ENCODE measurements at regions not wholly inside any gene's neighbourhood (a gene's known extent, or its start where the extent isn't known, plus 50 kb on each side); places are given as distances from the start of the nearest gene placed in this dataset.
"Not testable (repeated sequence)": the region's sequence is repeated elsewhere in the genome, so short reads cannot be mapped to it uniquely, and the experiment has no call there.

- no peak for DNase-seq
Measured at GRCh38 chr5:115469904-115470516, 74.6 kb downstream of the FEM1C start.

GRCh38 chr5:115467628-115468027 is 76.9 kb downstream of the FEM1C start:
- no peak for DNase-seq

DNA sequence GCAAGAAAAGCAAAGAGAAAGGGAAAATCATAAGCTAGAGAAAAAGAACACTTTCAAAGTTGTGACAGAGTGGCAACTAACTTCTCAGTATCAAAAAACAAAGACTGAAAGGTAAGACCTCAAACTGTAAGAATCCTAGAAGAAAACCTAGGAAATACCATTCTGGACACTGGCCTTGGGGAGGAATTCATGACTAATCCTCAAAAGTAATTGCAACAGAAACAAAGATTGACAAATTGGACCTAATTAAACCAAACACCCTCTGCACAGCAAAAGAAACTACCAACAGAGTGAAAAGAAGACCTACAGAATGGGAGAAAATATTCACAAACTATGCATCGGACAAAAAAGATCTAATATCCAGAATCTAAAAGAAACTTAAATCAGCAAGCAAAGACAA is 79.1 kb downstream of the FEM1C start:
- no peak for DNase-seq

GRCh38 chr5:115463983-115464382 is 80.6 kb downstream of the FEM1C start:
- no peak for DNase-seq

DNA sequence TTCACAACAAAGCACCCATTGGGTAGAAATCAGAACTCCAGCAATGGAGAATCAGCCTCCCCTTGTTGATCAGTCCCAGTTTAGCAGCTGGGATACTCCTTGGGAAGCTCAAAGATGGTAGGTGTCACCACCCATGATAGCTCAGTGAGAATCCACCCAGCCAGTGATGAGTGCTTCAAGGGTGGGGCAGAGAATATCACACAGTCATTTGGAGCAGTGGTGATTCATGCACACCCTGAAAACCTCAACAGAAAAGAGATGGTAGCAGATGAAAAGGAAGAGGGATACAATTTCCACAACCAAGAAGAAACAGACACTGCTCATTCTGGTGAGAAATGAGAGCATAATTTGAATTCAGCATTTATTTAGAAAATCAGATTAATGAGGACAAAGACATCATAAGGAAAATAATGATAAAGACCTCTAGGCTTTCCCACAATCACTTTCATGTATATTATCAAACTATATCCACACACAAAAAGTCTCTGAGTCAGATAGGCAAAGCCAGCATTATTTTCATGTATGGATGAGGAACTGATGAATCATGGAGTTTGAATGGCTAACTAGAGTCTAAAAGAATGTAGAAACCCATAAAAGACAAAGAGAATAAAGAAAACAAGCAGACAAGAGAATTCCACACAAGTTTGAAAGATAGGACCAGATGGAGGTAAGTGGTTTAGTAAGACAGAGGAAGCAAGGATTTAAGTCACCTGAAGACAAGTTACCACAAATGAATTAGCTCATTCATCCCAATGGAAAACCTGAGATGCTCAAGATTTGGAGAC is 82.9 kb downstream of the FEM1C start:
- DNase-seq = peak; percentile 42

DNA sequence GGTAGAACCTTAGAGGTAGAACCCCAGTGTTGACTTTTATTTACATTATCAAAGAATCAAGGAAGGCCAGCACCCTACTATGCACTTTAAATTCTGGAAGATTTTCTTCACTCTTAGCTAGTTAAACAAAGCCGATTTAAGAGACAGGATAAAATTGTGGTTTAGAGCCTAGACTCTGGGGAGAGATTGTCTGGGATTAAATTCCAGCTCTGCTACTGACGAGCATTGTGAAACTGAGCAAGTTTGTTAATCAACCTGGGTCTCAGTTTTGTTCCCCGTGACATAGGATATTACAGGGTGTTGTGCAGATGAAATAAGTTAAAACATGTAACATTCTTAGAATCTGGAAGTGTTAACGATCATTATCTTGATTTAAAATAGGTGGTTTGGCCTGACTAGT is 83.5 kb downstream of the FEM1C start:
- DNase-seq = no peak

GRCh38 chr5:115460472-115460871 is 84.1 kb downstream of the FEM1C start:
- DNase-seq = peak; percentile 36

GRCh38 chr5:115459855-115460341 is 84.7 kb downstream of the FEM1C start:
- DNase-seq = no peak

DNA sequence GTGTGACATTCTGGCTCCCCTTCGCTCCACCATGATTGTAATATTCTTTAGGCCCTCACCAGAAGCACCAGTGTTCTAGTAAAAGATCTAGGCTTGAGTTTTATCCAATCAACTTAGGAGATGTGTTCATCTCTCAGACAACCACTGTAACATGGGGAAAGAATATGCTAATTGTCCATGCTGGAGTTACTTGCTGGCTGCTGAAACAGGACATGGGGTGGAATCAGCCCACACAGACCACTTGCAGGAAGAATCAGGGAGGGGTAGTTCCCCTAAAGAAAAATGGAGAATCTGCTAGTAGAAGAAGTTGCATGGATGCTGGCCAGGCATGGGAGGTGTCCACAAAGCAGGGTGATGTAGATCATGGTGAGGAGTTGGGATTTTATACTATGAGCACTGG is 86.2 kb downstream of the FEM1C start:
- no peak for DNase-seq

GRCh38 chr5:115458003-115458409 is 86.6 kb downstream of the FEM1C start:
- no peak for DNase-seq

- no peak for DNase-seq
Measured at GRCh38 chr5:115457571-115457970, 87.0 kb downstream of the FEM1C start.

- no peak for DNase-seq
Measured at GRCh38 chr5:115456539-115457040, 88.0 kb downstream of the FEM1C start.

GRCh38 chr5:115456056-115456455 is 88.5 kb downstream of the FEM1C start:
- no peak for DNase-seq

DNA sequence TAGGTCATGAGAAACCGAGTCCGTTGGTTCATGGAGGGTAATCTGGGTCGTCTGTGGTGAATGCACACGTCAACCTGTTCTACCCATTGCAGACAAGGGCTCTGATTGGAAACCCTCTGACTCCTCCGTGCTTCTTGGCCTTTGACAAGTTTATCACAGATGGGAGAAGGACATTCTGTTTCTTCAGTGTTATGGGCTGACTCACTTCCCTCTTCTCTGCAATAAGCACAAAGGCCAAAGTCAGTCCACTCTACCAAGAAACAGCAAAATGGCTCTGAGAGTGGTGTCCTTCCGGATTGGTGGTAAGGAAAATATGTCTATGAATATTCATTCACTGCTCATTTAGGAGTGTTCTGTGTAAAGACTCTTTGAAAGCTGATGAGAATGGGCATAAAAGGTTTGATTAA is 89.3 kb downstream of the FEM1C start:
- DNase-seq = no peak

GRCh38 chr5:115453391-115454095 is 91.0 kb downstream of the FEM1C start:
- DNase-seq = no peak

GRCh38 chr5:115452536-115453235 is 91.9 kb downstream of the FEM1C start:
- no peak for DNase-seq

- DNase-seq = no peak
Measured at GRCh38 chr5:115452083-115452482, 92.5 kb downstream of the FEM1C start.

DNA sequence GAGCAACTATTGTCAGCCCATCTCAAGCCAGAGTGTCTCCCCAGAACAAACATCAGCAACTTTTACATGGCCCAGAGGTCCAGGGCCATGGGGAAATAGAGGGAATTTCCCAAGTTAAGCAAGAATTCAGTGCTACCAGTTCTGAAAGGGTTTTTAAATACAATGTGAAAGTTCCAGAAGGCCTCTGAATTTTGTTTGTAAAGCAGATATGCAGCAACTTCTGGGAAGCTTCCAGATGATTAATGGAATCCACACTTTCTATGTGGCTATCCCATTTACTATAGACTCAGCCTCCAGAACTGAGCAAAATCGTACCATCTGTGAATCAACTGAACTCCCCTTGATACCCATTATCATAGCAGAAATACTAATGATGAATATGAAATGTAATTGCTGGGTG is 93.8 kb downstream of the FEM1C start:
- no peak for DNase-seq

GRCh38 chr5:115448630-115449029 is 95.9 kb downstream of the FEM1C start:
- not testable (repeated sequence) for DNase-seq

GRCh38 chr5:115440782-115441451 is 103.7 kb downstream of the FEM1C start:
- no peak for DNase-seq

DNA sequence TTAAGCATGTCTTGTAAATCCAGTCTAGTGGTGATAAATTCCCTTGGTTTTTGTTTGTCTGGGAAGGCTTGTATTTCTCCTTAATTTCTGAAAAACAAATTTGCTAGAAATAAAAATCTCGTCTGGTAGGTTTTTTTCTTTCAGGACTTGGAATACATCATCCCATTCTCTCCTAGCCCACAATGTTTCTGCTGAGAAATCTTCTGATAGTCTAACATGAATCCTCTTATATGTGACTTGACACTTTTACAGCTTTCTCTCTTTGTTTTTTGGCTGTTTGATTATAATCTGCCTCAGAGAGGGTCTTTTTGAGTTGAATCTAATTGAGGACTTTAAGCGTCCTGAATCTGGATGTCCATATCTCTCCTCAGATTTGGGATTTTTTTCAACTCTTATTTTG is 104.9 kb downstream of the FEM1C start:
- no peak for DNase-seq

GRCh38 chr5:115439042-115439441 is 105.5 kb downstream of the FEM1C start:
- no peak for DNase-seq

Data from stimulated activated CD8-positive, alpha-beta memory T cell treated with anti-CD3 and anti-CD28 coated beads, Interleukin-4, amount 100 ng/mL, for 48 hours (primary cell).